Lower leg skin (tissue), 4 donors: ENCODE measurements at regions not wholly inside any gene's neighbourhood (a gene's known extent, or its start where the extent isn't known, plus 50 kb on each side); places are given as distances from the start of the nearest gene placed in this dataset.
"Not testable (repeated sequence)": the region's sequence is repeated elsewhere in the genome, so short reads cannot be mapped to it uniquely, and the experiment has no call there.

Experiments used
- DNase-seq, 2 donors: peaks; one replicate each; pipeline ENCODE4 v3.0.0-alpha.2; 2019; ENCODE audit warnings: low spot score in 2 of 2
- H3K4me3 ChIP-seq: fragments of 200-600 bp; sonication (generic); 2 replicates; pipeline ENCODE4 v1.5.1; 2017; ENCODE audit warnings: mild to moderate bottlenecking, low read depth; ENCODE audit not compliant: poor library complexity, severe bottlenecking
- POLR2A ChIP-seq, 2 donors: fragments of 450-650 bp; IDR thresholded peaks; one replicate each; pipeline ENCODE4 v1.6.1; 2016 to 2017; ENCODE audit warnings: antibody characterized with exemption in 2 of 2, mild to moderate bottlenecking in 1 of 2, moderate library complexity in 1 of 2
- WGBS, 2 donors: methylation state at CpG; one replicate each; pipeline ENCODE4 v1.1.5; 2018; 5-methylcytosine and 5-hydroxymethylcytosine counted together
- intact Hi-C: fragments of 100-400 bp; cut with DNase I; formaldehyde crosslinking; loops from one replicate; pipeline ENCODE4 v1.15.0; 2023; ENCODE audit warnings: low total_unique reads
- TF ChIP-seq, protein P1 (sequence below), 3 donors: fragments of 450-650 bp; IDR thresholded peaks; one replicate each; pipeline ENCODE4 v1.5.1; 2016; ENCODE audit warnings: antibody characterized with exemption in 3 of 3, mild to moderate bottlenecking in 3 of 3, moderate library complexity in 2 of 3

DNA sequence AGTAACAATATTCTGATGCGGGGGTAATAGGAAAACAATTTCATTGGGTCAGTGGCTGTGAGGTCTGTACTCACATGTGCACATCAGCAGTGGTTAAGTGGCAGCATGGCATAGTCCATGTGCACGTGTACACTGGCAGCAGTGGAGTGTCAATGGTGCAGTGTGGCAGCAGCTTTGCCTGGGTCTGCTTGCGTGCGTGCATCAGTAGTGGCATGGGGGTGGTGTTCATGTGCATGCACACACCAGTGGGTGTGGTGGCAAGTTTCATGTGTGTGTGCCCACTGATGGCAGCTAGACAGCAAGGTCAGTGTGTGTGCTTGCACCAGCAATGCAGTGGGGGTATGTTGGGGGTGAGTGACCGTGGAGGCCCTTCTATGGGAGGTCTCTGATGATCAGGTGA lies 581.6 kb upstream of the KLHL4 start:
- intact Hi-C loops, result loop anchor here (2.0 kb wide), 1 partner anchor 49 kb away; no protein-coding TSS in a partner anchor
- 78 to 85% methylated on average over 2 to 5 of the region's 5 CpGs for WGBS, 2 donors
- no peak for DNase-seq
- no peak overlapping the region for H3K4me3 ChIP-seq
- TF ChIP-seq, protein P1, sequence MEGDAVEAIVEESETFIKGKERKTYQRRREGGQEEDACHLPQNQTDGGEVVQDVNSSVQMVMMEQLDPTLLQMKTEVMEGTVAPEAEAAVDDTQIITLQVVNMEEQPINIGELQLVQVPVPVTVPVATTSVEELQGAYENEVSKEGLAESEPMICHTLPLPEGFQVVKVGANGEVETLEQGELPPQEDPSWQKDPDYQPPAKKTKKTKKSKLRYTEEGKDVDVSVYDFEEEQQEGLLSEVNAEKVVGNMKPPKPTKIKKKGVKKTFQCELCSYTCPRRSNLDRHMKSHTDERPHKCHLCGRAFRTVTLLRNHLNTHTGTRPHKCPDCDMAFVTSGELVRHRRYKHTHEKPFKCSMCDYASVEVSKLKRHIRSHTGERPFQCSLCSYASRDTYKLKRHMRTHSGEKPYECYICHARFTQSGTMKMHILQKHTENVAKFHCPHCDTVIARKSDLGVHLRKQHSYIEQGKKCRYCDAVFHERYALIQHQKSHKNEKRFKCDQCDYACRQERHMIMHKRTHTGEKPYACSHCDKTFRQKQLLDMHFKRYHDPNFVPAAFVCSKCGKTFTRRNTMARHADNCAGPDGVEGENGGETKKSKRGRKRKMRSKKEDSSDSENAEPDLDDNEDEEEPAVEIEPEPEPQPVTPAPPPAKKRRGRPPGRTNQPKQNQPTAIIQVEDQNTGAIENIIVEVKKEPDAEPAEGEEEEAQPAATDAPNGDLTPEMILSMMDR (IDR thresholded peaks at IDR 0.05), result no peak
- TF ChIP-seq POLR2A (IDR thresholded peaks at IDR 0.05), result no peak

DNA sequence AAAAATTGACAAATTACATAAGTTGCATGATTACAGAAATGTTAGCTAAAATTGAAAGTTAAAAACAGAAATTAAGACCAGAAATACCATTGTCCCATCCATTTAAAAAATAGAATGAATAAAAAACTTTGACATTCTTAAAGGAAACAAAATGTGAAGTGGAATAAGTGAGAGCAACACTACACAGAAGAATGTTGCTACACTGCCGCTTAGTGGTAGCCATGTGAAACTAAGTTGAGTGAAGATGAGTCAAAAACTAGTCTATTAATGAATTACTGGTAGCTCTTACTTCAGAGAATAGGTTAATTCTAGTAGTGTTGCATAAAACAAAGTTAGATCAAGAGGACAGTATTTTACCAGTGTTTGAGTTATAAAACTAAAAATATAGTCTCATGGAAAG lies 571.0 kb upstream of the KLHL4 start:
- H3K4me3 ChIP-seq, result no peak overlapping the region
- no peak for DNase-seq
- intact Hi-C loops, result no loop called here
- TF ChIP-seq, protein P1 (IDR thresholded peaks at IDR 0.05), result no peak
- no peak for TF ChIP-seq POLR2A (IDR thresholded peaks at IDR 0.05)
- WGBS, 2 donors, result 3 to 12% methylated on average over 1 of the region's 1 CpG

DNA sequence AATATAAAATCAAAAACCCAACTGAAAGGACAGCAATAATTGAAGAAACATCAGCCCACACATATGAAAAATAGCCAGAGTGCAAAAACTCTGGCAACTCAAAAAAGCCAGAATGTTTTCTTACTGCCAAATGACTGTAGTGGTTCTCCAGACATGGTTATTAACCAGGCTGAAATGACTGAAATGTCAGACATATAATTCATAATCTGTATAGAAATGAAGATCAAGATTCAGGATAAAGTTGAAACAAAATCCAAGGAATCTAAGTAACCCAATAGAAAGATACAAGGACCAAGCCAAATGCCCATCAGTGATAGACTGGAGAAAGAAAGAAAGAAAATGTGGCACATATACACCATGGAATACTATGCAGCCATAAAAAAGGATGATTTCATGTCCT lies 553.3 kb upstream of the KLHL4 start:
- DNase-seq, result no peak
- no peak for TF ChIP-seq POLR2A (IDR thresholded peaks at IDR 0.05)
- TF ChIP-seq, protein P1 (IDR thresholded peaks at IDR 0.05), result no peak
- H3K4me3 ChIP-seq, result no peak overlapping the region
- intact Hi-C loops, result no loop called here

DNA sequence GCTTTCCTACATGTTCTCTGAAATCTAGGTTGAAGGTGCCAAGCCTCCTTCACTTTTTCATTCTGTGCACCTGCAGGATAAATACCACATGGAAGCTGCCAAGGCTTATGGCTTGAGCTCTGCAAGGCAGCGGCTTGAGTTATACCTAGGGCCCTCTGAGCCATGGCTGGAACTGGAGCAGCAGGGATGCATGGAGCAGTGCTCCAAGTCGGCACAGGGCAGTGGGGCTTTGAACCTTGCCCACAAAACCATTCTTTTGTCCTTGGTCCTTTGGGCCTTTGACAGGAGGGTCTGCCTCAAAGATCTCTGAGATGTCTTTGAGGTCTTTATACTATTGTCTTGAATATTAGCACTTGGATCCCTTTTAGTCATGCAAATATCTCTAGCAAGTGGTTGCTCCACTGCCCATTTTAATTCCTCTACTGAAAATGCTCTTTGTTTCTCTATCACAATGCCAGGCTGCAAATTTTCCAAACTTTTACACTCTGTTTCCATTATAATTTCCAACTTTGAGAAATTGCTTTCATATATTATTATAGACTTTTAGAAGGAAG lies 536.2 kb upstream of the KLHL4 start:
- intact Hi-C loops, result no loop called here
- TF ChIP-seq, protein P1 (IDR thresholded peaks at IDR 0.05), result no peak
- TF ChIP-seq POLR2A (IDR thresholded peaks at IDR 0.05), result no peak
- no peak for DNase-seq
- H3K4me3 ChIP-seq, result no peak overlapping the region
- WGBS, 2 donors, result 72 to 76% methylated on average over 2 of the region's 2 CpGs

DNA sequence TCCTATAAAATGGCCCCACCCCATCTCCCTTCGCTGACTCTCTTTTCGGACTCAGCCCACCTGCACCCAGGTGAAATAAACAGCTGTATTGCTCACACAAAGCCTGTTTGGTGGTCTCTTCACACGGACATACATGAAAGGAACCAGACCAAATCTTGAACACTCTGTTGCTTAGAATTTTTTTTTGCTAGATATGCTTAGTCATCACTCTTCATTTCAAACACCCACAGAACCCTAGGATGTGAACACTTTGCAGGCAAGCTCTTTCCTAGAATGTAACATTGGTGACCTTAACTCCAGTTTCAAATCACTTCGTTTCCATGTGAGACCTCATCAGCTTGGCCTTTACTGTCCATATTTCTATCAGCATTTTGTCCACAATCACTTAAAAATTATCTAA lies 530.3 kb upstream of the KLHL4 start:
- DNase-seq, intact Hi-C loops, H3K4me3 ChIP-seq: not testable (repeated sequence)
- WGBS, 2 donors, result 72 to 82% methylated on average over 4 of the region's 4 CpGs

DNA sequence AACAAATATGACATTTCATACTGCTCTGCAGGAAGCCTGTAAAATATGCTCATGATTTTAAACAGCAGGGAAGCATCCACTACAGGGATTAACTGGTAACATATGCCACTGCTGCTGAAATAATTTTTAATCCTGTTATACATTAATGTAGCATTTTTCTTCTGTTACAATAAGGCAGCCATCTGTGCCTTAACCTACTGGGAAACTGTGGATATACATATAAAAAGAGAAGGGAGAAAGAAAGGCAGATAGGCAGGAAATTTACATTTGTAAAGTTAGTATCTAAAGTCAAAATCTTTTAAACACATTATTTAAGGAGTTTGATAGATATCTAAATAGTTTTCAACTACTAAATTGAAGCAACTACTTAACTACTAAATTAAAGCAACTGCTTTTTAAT lies 514.6 kb upstream of the KLHL4 start:
- TF ChIP-seq, protein P1 (IDR thresholded peaks at IDR 0.05), result no peak
- no peak for TF ChIP-seq POLR2A (IDR thresholded peaks at IDR 0.05)
- no peak overlapping the region for H3K4me3 ChIP-seq
- DNase-seq, result no peak
- intact Hi-C loops, result no loop called here
